GM12878 (cell line): ENCODE measurements at regions not wholly inside any gene's neighbourhood (a gene's known extent, or its start where the extent isn't known, plus 50 kb on each side); places are given as distances from the start of the nearest gene placed in this dataset.

Source experiments
- ASH2L ChIP-seq: fragments of 300-600, 200-600 bp; sonication (generic); IDR thresholded peaks from 2 replicates; pipeline ENCODE4 v1.6.1; 2017; ENCODE audit warnings: low read depth, mild to moderate bottlenecking, borderline replicate concordance
- TF ChIP-seq, protein P1 (sequence below): IDR thresholded peaks from 2 replicates; pipeline ENCODE4 v1.6.1; 2011; ENCODE audit warnings: borderline replicate concordance, low read depth, mild to moderate bottlenecking, moderate library complexity, mixed read lengths, low read length; ENCODE audit not compliant: insufficient read depth; ENCODE audit errors: extremely low read length

DNA sequence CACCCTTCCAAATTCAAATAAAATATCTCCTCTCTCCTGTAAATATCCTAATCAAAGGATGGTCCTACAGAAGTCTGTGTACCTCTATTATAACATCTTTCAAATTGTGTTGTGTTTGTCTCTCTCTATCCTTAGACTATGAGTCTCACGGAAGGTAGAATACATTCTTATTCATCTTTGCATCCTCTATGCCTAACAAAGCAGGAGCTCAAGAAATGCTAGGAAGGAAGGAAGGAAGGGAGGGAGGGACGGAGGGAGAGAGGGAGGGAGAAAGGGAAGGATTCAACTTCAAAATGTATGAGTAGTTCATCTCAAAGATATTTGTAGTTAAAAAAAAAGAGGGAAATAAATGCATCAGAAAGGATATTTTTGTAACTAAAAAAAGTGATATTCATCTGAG is 150.0 kb downstream of the RTP4 start:
- TF ChIP-seq, protein P1, sequence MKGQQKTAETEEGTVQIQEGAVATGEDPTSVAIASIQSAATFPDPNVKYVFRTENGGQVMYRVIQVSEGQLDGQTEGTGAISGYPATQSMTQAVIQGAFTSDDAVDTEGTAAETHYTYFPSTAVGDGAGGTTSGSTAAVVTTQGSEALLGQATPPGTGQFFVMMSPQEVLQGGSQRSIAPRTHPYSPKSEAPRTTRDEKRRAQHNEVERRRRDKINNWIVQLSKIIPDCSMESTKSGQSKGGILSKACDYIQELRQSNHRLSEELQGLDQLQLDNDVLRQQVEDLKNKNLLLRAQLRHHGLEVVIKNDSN, result no peak
- no peak for TF ChIP-seq ASH2L
